ENCODE measurements at regions not wholly inside any gene's neighbourhood (a gene's known extent, or its start where the extent isn't known, plus 50 kb on each side); places are given as distances from the start of the nearest gene placed in this dataset.

DNA sequence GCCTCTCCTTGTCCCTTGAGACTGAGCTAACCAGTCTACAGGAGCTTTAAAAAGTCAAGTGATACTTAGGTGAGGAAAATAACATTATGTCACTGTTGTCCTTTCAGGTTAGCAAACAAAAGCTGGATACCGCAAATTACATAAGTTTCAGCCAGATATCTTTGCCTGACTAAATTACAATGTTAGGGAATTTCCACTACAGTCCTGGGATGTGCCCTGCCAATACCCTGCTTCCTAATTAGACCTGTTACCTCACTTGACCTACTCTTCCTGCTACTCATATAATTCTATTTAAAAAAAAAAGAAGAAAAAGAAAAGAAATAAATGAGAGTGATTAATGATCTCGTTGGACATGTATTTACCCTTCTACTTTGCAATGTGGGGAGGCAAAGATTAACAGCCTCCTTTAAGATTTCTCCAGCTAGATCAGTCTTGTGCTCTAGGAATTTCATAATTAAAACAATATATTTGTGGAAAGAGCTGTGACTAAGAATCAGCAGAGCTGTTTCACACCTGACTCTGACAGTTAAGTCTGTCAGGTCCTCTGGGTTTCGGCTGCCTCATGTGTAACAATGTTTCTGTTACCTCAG is 318.9 kb downstream of the HDGFL1 start:
- DNase-seq (ENCODE audit: low spot score, unreplicated experiment): no peak
- Mint-ChIP-seq H3K27me3 (no peaks in the 10 kb centered on the region), H3K9me3 (ENCODE audit: low read depth) (peaks cover 3% of the 10 kb centered on the region), H3K36me3 (ENCODE audit: insufficient read depth) (peaks cover 3% of the 10 kb centered on the region), H3K27ac (peak overlapping the region; percentile 69), H3K4me3 (ENCODE audit: low read depth) (no peak overlapping the region), H3K4me1 (ENCODE audit: low read depth) (peaks cover 20% of the 10 kb centered on the region)
- TF ChIP-seq, protein P1, sequence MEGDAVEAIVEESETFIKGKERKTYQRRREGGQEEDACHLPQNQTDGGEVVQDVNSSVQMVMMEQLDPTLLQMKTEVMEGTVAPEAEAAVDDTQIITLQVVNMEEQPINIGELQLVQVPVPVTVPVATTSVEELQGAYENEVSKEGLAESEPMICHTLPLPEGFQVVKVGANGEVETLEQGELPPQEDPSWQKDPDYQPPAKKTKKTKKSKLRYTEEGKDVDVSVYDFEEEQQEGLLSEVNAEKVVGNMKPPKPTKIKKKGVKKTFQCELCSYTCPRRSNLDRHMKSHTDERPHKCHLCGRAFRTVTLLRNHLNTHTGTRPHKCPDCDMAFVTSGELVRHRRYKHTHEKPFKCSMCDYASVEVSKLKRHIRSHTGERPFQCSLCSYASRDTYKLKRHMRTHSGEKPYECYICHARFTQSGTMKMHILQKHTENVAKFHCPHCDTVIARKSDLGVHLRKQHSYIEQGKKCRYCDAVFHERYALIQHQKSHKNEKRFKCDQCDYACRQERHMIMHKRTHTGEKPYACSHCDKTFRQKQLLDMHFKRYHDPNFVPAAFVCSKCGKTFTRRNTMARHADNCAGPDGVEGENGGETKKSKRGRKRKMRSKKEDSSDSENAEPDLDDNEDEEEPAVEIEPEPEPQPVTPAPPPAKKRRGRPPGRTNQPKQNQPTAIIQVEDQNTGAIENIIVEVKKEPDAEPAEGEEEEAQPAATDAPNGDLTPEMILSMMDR (IDR thresholded peaks at IDR 0.05; ENCODE audit: unreplicated experiment): no peak

DNA sequence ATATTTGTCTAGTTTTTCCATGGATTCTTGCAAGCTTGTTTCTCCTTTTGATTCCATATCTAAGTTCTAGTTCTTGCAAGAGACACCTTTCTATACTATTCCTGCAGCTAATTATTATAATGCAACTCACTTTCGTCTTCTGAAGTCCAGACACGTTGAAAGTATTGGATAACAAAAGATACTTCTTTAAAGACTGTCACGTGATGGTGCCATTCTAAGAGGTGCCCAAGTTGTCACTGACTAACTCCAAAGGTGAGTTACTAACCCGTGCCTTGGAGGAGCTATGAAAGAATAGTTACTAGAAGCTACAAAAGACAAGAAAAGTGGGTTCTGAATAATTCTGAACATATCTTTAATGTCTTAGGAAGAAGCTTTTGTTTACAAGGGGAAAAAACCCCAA is 322.6 kb downstream of the HDGFL1 start:
- H3K27ac Mint-ChIP-seq: no peak overlapping the region
- H3K27me3 Mint-ChIP-seq: no peaks in the 10 kb centered on the region
- H3K9me3 Mint-ChIP-seq (ENCODE audit: low read depth): no peaks in the 10 kb centered on the region
- H3K4me3 Mint-ChIP-seq (ENCODE audit: low read depth): no peak overlapping the region
- no peak for DNase-seq (ENCODE audit: low spot score, unreplicated experiment)
- H3K4me1 Mint-ChIP-seq (ENCODE audit: low read depth): peaks cover 11% of the 10 kb centered on the region
- TF ChIP-seq, protein P1 (IDR thresholded peaks at IDR 0.05; ENCODE audit: unreplicated experiment): no peak
- H3K36me3 Mint-ChIP-seq (ENCODE audit: insufficient read depth): no peaks in the 10 kb centered on the region

DNA sequence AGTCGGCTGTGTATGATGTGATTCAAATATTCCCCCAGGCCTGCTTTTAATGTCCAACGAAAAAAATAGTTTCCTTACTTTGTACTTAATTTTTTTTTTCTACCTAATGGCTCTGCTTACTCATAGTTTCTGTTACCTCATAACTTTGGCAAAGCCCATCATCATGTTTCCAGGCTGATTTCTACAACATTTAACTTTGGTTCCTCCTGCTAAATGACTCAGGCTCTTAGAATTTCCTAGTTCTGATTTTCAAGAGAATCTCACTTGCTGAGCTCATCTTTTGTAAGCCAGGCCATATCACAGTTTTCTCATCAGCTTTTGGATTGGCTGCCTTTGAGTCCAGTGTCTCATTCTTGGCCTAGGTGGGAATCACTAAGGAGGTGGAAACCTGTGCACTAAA is 323.1 kb downstream of the HDGFL1 start:
- Mint-ChIP-seq H3K36me3 (ENCODE audit: insufficient read depth) (no peaks in the 10 kb centered on the region), H3K27me3 (no peaks in the 10 kb centered on the region), H3K27ac (no peak overlapping the region), H3K4me1 (ENCODE audit: low read depth) (peaks cover 7% of the 10 kb centered on the region), H3K4me3 (ENCODE audit: low read depth) (no peak overlapping the region), H3K9me3 (ENCODE audit: low read depth) (no peaks in the 10 kb centered on the region)
- TF ChIP-seq, protein P1 (IDR thresholded peaks at IDR 0.05; ENCODE audit: unreplicated experiment): no peak
- DNase-seq (ENCODE audit: low spot score, unreplicated experiment): no peak

DNA sequence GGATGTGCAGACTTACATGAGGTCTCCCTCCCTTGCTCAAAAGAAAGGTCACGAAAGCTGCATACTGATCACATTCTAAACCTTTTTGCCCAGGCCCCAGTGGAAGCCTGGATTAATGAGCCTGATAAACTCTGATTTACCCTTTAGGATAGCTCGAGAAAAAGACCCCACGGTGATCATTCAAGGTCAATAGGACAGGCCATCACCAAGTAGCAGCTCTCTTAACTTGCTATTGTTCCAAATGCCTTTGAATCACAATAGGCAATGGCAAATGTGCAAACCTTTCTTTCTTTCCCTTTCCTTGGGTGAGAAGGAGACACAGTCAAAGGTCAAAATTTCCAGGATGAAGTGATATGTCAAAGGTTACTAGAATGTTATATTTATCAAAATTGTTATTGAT is 327.3 kb downstream of the HDGFL1 start:
- Mint-ChIP-seq H3K36me3 (ENCODE audit: insufficient read depth) (no peaks in the 10 kb centered on the region), H3K27me3 (no peaks in the 10 kb centered on the region), H3K4me3 (ENCODE audit: low read depth) (no peak overlapping the region), H3K27ac (no peak overlapping the region), H3K4me1 (ENCODE audit: low read depth) (no peaks in the 10 kb centered on the region), H3K9me3 (ENCODE audit: low read depth) (no peaks in the 10 kb centered on the region)
- TF ChIP-seq, protein P1 (IDR thresholded peaks at IDR 0.05; ENCODE audit: unreplicated experiment): no peak
- no peak for DNase-seq (ENCODE audit: low spot score, unreplicated experiment)

DNA sequence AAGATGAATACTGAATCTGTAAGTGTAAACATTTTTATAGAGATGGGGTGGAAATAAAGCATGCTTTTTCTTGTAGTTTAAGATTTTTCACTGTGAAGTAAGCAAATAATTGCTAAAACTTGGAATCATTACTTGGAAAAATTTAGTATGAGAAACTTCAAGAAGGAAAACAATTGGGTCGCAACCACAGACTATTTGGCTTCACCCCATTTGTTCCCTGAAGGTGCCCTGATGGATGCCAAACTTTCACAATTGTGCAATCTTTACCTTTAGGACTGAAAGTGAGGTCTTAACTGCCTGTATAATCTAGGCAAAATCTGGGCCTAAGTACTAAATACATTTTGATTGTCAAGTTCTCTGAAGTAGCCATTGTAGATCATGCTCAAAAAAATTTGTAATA is 330.1 kb downstream of the HDGFL1 start:
- H3K27ac Mint-ChIP-seq: no peak overlapping the region
- DNase-seq (ENCODE audit: low spot score, unreplicated experiment): no peak
- TF ChIP-seq, protein P1 (IDR thresholded peaks at IDR 0.05; ENCODE audit: unreplicated experiment): no peak
- no peak overlapping the region for H3K4me3 Mint-ChIP-seq (ENCODE audit: low read depth)
- peaks cover under 1% of the 10 kb centered on the region for H3K4me1 Mint-ChIP-seq (ENCODE audit: low read depth)
- no peaks in the 10 kb centered on the region for H3K27me3 Mint-ChIP-seq
- H3K9me3 Mint-ChIP-seq (ENCODE audit: low read depth): no peaks in the 10 kb centered on the region
- H3K36me3 Mint-ChIP-seq (ENCODE audit: insufficient read depth): no peaks in the 10 kb centered on the region

All from progenitor cell of endocrine pancreas (in vitro differentiated cells).